ENCODE measurements at regions not wholly inside any gene's neighbourhood (a gene's known extent, or its start where the extent isn't known, plus 50 kb on each side); places are given as distances from the start of the nearest gene placed in this dataset.
"Not testable (repeated sequence)": the region's sequence is repeated elsewhere in the genome, so short reads cannot be mapped to it uniquely, and the experiment has no call there.

- no peak for DNase-seq (ENCODE audit: low read depth, low spot score)
- in situ Hi-C loops (cut with HindIII; ENCODE audit: low pct_unique_long_range_greater_than_20kb, low sequenced_read_pairs) = no loop called here
These were observed 670.6 kb downstream of the PLOD2 start for GRCh38 chr3:145490088-145491048.

- no peak for DNase-seq (ENCODE audit: low read depth, low spot score)
- in situ Hi-C loops (cut with HindIII; ENCODE audit: low pct_unique_long_range_greater_than_20kb, low sequenced_read_pairs) = no loop called here
These were observed 668.5 kb downstream of the PLOD2 start for GRCh38 chr3:145492456-145492855.

DNA sequence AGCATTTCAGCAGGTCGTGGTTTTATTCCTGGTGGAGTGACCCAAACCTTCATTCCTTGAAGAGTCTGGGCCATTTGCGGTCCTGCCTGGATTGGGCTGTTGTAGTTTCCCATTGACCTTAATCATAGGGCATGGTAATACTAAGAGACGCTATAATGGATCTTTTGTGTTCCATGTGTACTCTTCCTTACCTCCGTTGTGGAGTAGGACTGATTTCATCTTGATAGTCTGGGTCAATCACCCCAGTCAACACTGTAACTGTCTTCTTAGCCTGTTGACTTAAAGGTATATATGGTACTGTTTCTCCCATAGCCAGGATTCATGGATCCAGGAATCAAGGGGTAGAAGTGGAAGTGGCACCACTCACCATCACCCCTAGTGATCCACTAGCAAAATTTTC lies 643.6 kb downstream of the PLOD2 start:
- in situ Hi-C loops (cut with HindIII; ENCODE audit: low pct_unique_long_range_greater_than_20kb, low sequenced_read_pairs); DNase-seq (ENCODE audit: low read depth, low spot score): not testable (repeated sequence)

GRCh38 chr3:145518639-145519038 lies 642.3 kb downstream of the PLOD2 start:
- no peak for DNase-seq (ENCODE audit: low read depth, low spot score)
- in situ Hi-C loops (cut with HindIII; ENCODE audit: low pct_unique_long_range_greater_than_20kb, low sequenced_read_pairs) = no loop called here

GRCh38 chr3:145519398-145520047 lies 641.5 kb downstream of the PLOD2 start:
- in situ Hi-C loops (cut with HindIII; ENCODE audit: low pct_unique_long_range_greater_than_20kb, low sequenced_read_pairs) = no loop called here
- DNase-seq (ENCODE audit: low read depth, low spot score) = no peak

GRCh38 chr3:145522179-145522578 lies 638.8 kb downstream of the PLOD2 start:
- DNase-seq (ENCODE audit: low read depth, low spot score) = no peak
- in situ Hi-C loops (cut with HindIII; ENCODE audit: low pct_unique_long_range_greater_than_20kb, low sequenced_read_pairs) = no loop called here

DNA sequence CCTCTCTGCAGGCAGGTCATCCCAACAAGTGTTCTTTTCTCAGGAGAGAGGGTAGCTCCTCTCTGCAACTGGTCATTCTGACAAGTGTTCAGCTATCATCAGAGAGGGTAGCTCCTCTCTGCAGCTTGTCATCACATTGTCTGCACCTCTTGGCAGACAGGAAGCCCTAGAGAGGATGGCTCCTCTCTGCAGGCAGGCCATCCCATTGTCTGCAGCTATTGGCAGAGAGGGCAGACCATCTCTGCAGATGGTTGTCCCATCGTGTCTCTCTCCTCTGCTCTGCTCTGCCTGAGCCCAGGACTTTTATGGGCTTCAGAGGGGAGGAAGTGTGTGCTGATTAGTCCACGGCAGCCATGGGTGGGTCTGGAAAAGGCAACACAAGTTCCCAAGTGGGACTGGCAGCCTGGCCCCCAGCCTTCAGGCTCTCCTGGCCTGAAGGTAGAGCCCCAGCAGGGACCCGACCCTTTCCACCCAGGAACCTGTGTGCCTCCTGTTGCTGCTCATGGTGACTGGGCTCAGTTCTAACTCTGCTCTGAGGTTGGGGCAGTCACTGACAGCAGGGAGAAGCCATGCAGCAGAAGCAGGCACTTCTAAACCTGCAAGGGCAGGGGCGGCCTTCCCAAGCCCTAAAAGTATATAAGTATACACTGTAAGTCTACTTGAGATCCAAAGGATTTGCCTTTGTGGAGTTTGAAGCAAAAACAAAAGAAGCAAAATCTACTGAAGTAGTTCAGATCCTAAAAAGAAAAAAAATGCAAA lies 637.9 kb downstream of the PLOD2 start:
- DNase-seq (ENCODE audit: low read depth, low spot score) = no peak
- in situ Hi-C loops (cut with HindIII; ENCODE audit: low pct_unique_long_range_greater_than_20kb, low sequenced_read_pairs) = no loop called here

DNA sequence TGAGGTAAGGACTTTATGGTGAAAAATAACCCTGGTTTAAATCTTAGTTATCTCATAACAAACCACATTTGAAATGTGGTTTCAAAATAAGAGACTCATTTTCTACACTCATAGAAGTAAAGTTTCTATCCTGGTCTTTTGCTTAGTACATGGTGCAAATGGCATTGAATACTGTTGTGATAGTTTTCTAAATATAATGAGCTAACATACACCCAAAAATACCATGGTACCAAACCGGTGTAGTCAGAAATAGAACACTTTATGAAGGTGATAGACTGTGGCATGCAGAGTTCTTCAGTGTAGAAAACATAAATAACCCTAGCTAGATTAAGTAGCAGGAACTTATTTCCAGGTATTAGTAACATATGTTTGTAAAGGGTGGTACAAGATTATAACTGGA lies 629.4 kb downstream of the PLOD2 start:
- DNase-seq (ENCODE audit: low read depth, low spot score) = no peak
- in situ Hi-C loops (cut with HindIII; ENCODE audit: low pct_unique_long_range_greater_than_20kb, low sequenced_read_pairs) = no loop called here

DNA sequence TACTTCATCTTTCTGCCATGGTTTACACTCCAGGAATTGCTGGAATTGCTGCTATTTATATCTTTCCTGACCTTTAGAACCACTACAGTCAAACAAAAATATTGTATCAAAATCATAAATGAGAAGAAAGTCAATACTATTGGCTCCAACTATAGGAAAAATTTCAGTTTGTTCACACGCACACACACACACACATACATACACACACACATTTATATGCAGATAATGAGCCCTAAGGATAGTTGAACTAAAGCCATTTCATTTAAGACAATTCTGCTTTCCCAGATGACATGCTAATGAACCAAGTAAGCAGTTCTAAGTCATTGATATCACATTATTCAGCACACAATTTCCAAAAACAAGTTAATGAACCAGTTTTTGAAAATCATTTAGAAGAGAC lies 627.3 kb downstream of the PLOD2 start:
- in situ Hi-C loops (cut with HindIII; ENCODE audit: low pct_unique_long_range_greater_than_20kb, low sequenced_read_pairs) = no loop called here
- no peak for DNase-seq (ENCODE audit: low read depth, low spot score)

- no peak for DNase-seq (ENCODE audit: low read depth, low spot score)
- in situ Hi-C loops (cut with HindIII; ENCODE audit: low pct_unique_long_range_greater_than_20kb, low sequenced_read_pairs) = no loop called here
These were observed 624.5 kb downstream of the PLOD2 start for GRCh38 chr3:145536461-145536860.

DNA sequence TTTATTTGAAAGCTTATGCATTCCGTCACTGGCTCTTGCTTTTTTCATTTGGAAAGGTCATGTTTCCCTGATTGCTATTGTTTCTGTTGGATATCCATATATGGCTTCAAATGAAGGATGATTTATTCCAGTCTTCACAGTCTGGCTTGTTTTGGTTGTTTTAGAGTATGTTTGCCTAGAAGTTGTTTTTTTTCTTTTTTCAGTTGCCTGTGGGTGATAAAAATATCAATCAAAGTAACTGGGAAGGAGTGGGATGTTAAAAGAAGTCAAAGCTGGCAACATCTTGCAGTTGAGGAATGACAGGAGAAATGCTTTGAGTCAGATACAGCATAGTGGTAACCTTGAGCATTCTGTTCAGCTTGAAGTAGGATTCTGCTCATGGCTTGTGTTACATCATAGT lies 610.5 kb downstream of the PLOD2 start:
- no peak for DNase-seq (ENCODE audit: low read depth, low spot score)
- in situ Hi-C loops (cut with HindIII; ENCODE audit: low pct_unique_long_range_greater_than_20kb, low sequenced_read_pairs) = no loop called here

GRCh38 chr3:145557405-145557804 lies 603.6 kb downstream of the PLOD2 start:
- peak; percentile 58 for DNase-seq (ENCODE audit: low read depth, low spot score)

DNA sequence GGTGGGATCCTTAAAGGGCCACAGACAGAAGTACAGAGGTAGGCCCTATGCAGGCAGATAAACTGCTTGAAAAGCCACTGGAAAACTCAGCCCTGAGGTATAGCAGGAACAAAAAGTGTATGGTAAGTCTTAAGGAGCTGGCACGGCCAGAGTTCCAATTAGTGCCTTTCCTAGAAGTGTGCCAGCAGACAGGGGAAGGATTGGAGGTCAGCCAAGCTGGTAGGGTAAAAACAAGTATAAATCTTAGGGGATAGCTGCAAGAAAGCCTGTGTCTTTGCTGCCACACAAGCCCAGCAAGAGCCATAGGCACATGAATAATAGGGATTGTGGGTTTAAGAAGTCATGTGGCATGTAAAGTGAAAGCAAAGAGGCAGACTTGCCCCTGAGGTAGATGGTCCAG lies 582.5 kb downstream of the PLOD2 start:
- no peak for DNase-seq (ENCODE audit: low read depth, low spot score)

More at GRCh38 chr3:145557405-145557804, 603.6 kb downstream of the PLOD2 start:
- in situ Hi-C loops (cut with HindIII; ENCODE audit: low pct_unique_long_range_greater_than_20kb, low sequenced_read_pairs) = no loop called here

GRCh38 chr3:145581694-145582093 lies 579.3 kb downstream of the PLOD2 start:
- DNase-seq (ENCODE audit: low read depth, low spot score) = no peak
- in situ Hi-C loops (cut with HindIII; ENCODE audit: low pct_unique_long_range_greater_than_20kb, low sequenced_read_pairs) = no loop called here

More for the DNA sequence above, 582.5 kb downstream of the PLOD2 start:
- in situ Hi-C loops (cut with HindIII; ENCODE audit: low pct_unique_long_range_greater_than_20kb, low sequenced_read_pairs) = no loop called here

- DNase-seq (ENCODE audit: low read depth, low spot score) = no peak
- in situ Hi-C loops (cut with HindIII; ENCODE audit: low pct_unique_long_range_greater_than_20kb, low sequenced_read_pairs) = no loop called here
These were observed 556.1 kb downstream of the PLOD2 start for GRCh38 chr3:145604851-145605250.

- DNase-seq (ENCODE audit: low read depth, low spot score) = no peak
- in situ Hi-C loops (cut with HindIII; ENCODE audit: low pct_unique_long_range_greater_than_20kb, low sequenced_read_pairs) = no loop called here
These were observed 541.0 kb downstream of the PLOD2 start for GRCh38 chr3:145620002-145620401.

GRCh38 chr3:145620486-145620885 lies 540.5 kb downstream of the PLOD2 start:
- no peak for DNase-seq (ENCODE audit: low read depth, low spot score)
- in situ Hi-C loops (cut with HindIII; ENCODE audit: low pct_unique_long_range_greater_than_20kb, low sequenced_read_pairs) = no loop called here

GRCh38 chr3:145623349-145623748 lies 537.6 kb downstream of the PLOD2 start:
- DNase-seq (ENCODE audit: low read depth, low spot score) = no peak
- in situ Hi-C loops (cut with HindIII; ENCODE audit: low pct_unique_long_range_greater_than_20kb, low sequenced_read_pairs) = no loop called here
